OCI-LY7 (cell line): ENCODE measurements at regions not wholly inside any gene's neighbourhood (a gene's known extent, or its start where the extent isn't known, plus 50 kb on each side); places are given as distances from the start of the nearest gene placed in this dataset.

Experiments
- CTCF ChIP-seq: fragments of 200-600 bp; sonication (generic); conservative IDR thresholded peaks from 2 replicates; pipeline ENCODE4 v1.5.1; 2014; ENCODE audit warnings: mild to moderate bottlenecking, antibody characterized with exemption, low read length, moderate library complexity, mixed read lengths
- EZH2phosphoT487 ChIP-seq: fragments of 200-600 bp; sonication (generic); IDR thresholded peaks from 2 replicates; pipeline ENCODE4 v1.6.1; 2018; ENCODE audit warnings: low read depth, borderline replicate concordance, mild to moderate bottlenecking, mixed run types, antibody characterized with exemption, low read length, moderate library complexity, mixed read lengths

GRCh38 chr10:30694518-30695228 lies 65.1 kb upstream of the LYZL2 start:
- TF ChIP-seq CTCF (no peak; the same call in 1 of the 2 replicates), EZH2phosphoT487 (no peak)
